Fibroblast of mammary gland (primary cell): ENCODE measurements at regions not wholly inside any gene's neighbourhood (a gene's known extent, or its start where the extent isn't known, plus 50 kb on each side); places are given as distances from the start of the nearest gene placed in this dataset.

Source experiments
- DNase-seq: peaks from one replicate; pipeline ENCODE4 v3.0.0-alpha.2; 2010; ENCODE audit warnings: low read depth
- H3K4me3 ChIP-seq: 2 replicates; pipeline ENCODE4 v1.5.1; 2011; ENCODE audit warnings: low read depth, mild to moderate bottlenecking, low read length, moderate library complexity; ENCODE audit not compliant: control insufficient read depth
- TF ChIP-seq, protein P1 (sequence below): conservative IDR thresholded peaks from 2 replicates; pipeline ENCODE4 v1.5.1; 2011; ENCODE audit warnings: low read depth, low read length, inconsistent platforms; ENCODE audit not compliant: control insufficient read depth, insufficient read depth

DNA sequence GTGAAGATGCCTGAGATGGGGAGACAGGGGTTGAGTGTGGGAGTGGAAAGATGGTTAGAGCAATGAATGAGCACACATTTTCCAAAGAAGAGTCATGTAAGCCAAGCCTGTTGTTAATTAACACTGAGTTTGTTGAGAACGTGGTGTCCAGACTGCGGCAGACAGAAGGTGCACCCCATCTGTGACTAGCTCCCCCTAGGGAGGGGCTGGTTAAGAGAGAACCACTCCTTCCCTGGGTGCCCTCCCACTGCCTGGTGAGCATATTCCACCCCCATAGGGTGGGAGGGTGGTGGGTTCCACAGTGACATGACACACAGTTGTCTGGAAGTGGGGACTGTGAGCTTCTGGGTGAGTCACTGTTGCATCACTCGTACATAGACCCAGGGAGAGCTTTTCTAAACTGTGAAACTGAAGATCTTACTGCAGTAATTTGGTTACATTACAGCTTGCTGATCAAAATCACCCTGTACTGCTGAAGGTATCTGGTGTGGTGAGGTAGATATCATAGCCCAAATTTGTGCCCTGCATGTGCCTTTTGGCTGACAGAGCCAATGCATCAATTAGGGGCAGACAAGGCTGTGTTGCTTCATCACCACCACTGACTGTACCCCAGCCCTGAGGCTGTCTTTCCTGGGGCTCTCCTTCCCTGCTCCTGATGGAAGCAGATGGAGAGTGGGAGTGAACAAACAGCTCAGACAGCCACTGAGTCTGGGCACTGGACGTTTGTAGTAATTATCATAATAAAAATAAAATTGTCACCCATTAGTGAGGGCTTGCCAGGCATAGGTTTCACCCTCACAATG lies 150.9 kb downstream of the EMP1 start:
- peak; percentile 99 for DNase-seq
- TF ChIP-seq, protein P1, sequence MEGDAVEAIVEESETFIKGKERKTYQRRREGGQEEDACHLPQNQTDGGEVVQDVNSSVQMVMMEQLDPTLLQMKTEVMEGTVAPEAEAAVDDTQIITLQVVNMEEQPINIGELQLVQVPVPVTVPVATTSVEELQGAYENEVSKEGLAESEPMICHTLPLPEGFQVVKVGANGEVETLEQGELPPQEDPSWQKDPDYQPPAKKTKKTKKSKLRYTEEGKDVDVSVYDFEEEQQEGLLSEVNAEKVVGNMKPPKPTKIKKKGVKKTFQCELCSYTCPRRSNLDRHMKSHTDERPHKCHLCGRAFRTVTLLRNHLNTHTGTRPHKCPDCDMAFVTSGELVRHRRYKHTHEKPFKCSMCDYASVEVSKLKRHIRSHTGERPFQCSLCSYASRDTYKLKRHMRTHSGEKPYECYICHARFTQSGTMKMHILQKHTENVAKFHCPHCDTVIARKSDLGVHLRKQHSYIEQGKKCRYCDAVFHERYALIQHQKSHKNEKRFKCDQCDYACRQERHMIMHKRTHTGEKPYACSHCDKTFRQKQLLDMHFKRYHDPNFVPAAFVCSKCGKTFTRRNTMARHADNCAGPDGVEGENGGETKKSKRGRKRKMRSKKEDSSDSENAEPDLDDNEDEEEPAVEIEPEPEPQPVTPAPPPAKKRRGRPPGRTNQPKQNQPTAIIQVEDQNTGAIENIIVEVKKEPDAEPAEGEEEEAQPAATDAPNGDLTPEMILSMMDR, result no peak
- H3K4me3 ChIP-seq, result no peak overlapping the region

DNA sequence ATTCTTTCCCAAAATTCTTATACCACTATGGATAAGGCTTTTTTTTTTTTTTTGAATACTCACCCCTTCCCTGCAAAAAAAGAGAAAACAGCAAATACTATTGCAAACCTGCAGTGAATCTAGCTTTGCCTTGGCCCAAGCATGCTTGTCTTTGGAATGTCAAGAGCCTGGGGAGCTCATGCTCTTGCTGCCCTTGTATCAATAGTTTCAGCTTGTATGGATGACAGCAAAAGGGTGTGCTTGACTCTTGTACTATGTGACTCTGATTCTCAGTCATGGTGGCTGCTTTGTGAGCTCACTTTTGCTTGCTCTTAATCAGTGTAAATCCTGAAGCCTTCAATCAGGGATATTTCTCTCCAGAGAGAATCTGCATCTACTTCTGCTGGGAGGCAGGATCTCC lies 149.2 kb downstream of the EMP1 start:
- no peak overlapping the region for H3K4me3 ChIP-seq
- TF ChIP-seq, protein P1, result no peak
- no peak for DNase-seq

DNA sequence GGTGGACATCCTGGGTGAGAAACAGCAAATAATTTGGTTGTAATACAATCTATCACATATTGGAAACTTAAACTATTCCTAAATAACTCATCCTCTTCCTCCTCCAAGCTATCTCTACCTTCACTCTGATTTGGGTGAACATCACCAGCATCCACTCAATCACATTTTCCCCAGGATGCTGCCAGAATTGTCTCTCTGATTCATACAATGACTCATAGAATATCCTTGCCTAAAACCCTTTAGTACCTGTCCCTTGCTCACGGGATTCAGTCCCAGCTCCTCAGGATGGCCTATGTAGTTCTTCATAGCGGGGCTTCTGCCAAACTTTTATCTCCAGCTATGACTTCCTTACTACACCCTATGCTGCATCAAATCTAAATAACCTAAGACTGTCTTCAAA lies 146.8 kb downstream of the EMP1 start:
- no peak overlapping the region for H3K4me3 ChIP-seq
- TF ChIP-seq, protein P1, result no peak
- peak; percentile 90 for DNase-seq

DNA sequence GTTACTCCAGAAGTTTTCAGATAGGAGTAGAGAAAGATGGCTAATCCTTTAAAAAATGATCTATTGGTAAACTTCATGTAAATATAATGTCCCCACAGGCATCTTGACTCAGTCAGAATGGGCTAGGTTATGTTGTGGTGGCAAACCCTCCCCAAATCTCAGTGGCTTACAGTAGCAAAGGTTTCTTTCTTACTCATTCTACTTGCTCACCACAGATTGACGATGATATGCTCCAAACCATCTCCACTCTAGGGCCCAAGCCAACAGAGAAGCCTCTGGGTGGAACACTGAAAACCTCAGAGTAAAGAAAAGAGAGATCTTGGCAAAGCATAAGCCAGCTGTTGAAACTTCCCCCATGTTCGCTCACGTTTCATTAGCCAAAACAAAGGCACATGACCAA lies 146.4 kb downstream of the EMP1 start:
- TF ChIP-seq, protein P1, result no peak
- DNase-seq, result peak; percentile 97

DNA sequence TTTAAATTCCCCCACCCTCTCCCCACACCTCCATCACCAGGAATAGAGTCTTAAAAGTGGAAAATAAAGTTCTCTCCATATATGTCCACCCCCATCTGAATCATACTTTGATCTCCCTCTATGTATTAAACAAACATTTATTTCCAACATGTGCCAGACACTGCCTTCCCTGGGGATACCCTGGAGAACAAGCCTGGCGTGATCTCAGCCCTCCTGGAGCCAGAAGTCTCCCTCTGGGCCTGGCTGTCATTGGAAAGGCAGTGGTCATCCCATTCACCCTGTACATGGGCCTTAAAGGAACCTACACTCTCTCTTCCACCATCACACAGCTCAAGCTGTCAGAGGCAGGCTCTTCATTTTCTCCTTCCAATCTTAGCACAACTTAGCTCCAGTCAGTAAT lies 143.6 kb downstream of the EMP1 start:
- TF ChIP-seq, protein P1, result no peak
- peak; percentile 95 for DNase-seq
- no peak overlapping the region for H3K4me3 ChIP-seq

More for the DNA sequence above, 146.4 kb downstream of the EMP1 start:
- H3K4me3 ChIP-seq, result no peak overlapping the region

DNA sequence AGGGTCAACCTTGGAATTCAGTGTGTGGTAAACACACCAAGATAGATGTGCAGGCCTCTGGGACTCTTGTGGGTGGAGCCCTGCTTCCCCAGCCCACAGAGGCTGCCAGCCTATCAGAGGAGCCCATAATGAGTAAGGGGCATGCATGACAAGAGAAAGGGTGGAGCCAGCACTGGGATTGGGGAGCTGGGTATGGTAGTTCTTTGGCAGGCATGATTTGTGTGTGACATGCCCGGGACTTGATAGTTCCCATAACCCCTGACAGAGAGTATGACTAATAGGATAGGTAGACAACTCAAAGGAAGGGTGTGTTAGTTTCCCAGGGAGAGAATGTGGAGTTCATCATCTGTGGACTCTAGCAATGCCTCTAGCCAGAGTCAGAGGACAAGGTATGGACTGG lies 143.0 kb downstream of the EMP1 start:
- DNase-seq, result peak; percentile 96
- no peak overlapping the region for H3K4me3 ChIP-seq
- TF ChIP-seq, protein P1, result no peak
